ENCODE measurements at regions not wholly inside any gene's neighbourhood (a gene's known extent, or its start where the extent isn't known, plus 50 kb on each side); places are given as distances from the start of the nearest gene placed in this dataset.

- no peak overlapping the region for H3K4me3 ChIP-seq (ENCODE audit: low read depth, low read length)
- DNase-seq (ENCODE audit: low read depth) = no peak
Measured at GRCh38 chr11:70486731-70487130, 88.4 kb downstream of the CTTN start.

GRCh38 chr11:70487160-70487559, 88.8 kb downstream of the CTTN start:
- no peak for DNase-seq (ENCODE audit: low read depth)
- H3K4me3 ChIP-seq (ENCODE audit: low read depth, low read length) = no peak overlapping the region

GRCh38 chr11:70487756-70488155, 89.4 kb downstream of the CTTN start:
- no peak overlapping the region for H3K4me3 ChIP-seq (ENCODE audit: low read depth, low read length)
- DNase-seq (ENCODE audit: low read depth) = no peak

- H3K4me3 ChIP-seq (ENCODE audit: low read depth, low read length) = no peak overlapping the region
- no peak for DNase-seq (ENCODE audit: low read depth)
Measured at GRCh38 chr11:70488171-70488703, 89.9 kb downstream of the CTTN start.

- no peak for DNase-seq (ENCODE audit: low read depth)
- H3K4me3 ChIP-seq (ENCODE audit: low read depth, low read length) = no peak overlapping the region
Measured at GRCh38 chr11:70489276-70489675, 90.9 kb downstream of the CTTN start.

GRCh38 chr11:70490208-70490607, 91.9 kb downstream of the CTTN start:
- no peak for DNase-seq (ENCODE audit: low read depth)

GRCh38 chr11:70490723-70491558, 92.6 kb downstream of the CTTN start:
- no peak for DNase-seq (ENCODE audit: low read depth)
- H3K4me3 ChIP-seq (ENCODE audit: low read depth, low read length) = no peak overlapping the region

More at GRCh38 chr11:70490208-70490607, 91.9 kb downstream of the CTTN start:
- H3K4me3 ChIP-seq (ENCODE audit: low read depth, low read length) = no peak overlapping the region

GRCh38 chr11:70491696-70492472, 93.6 kb downstream of the CTTN start:
- DNase-seq (ENCODE audit: low read depth) = no peak
- no peak overlapping the region for H3K4me3 ChIP-seq (ENCODE audit: low read depth, low read length)

GRCh38 chr11:70493089-70493474, 94.8 kb downstream of the CTTN start:
- H3K4me3 ChIP-seq (ENCODE audit: low read depth, low read length) = no peak overlapping the region
- DNase-seq (ENCODE audit: low read depth) = no peak

- no peak overlapping the region for H3K4me3 ChIP-seq (ENCODE audit: low read depth, low read length)
Measured at GRCh38 chr11:70493891-70494290, 95.6 kb downstream of the CTTN start.

GRCh38 chr11:70494559-70495350, 96.4 kb downstream of the CTTN start:
- DNase-seq (ENCODE audit: low read depth) = no peak
- no peak overlapping the region for H3K4me3 ChIP-seq (ENCODE audit: low read depth, low read length)

More at GRCh38 chr11:70493891-70494290, 95.6 kb downstream of the CTTN start:
- no peak for DNase-seq (ENCODE audit: low read depth)

GRCh38 chr11:70495351-70496310, 97.3 kb downstream of the CTTN start:
- no peak overlapping the region for H3K4me3 ChIP-seq (ENCODE audit: low read depth, low read length)
- DNase-seq (ENCODE audit: low read depth) = no peak

GRCh38 chr11:70496591-70497535, 98.5 kb downstream of the CTTN start:
- no peak for DNase-seq (ENCODE audit: low read depth)
- no peak overlapping the region for H3K4me3 ChIP-seq (ENCODE audit: low read depth, low read length)

- H3K4me3 ChIP-seq (ENCODE audit: low read depth, low read length) = no peak overlapping the region
- DNase-seq (ENCODE audit: low read depth) = no peak
Measured at GRCh38 chr11:70497536-70498075, 99.3 kb downstream of the CTTN start.

- no peak for DNase-seq (ENCODE audit: low read depth)
- H3K4me3 ChIP-seq (ENCODE audit: low read depth, low read length) = no peak overlapping the region
Measured at GRCh38 chr11:70498171-70498571, 99.8 kb downstream of the CTTN start.

- DNase-seq (ENCODE audit: low read depth) = no peak
- H3K4me3 ChIP-seq (ENCODE audit: low read depth, low read length) = no peak overlapping the region
Measured at GRCh38 chr11:70498976-70499801, 100.9 kb downstream of the CTTN start.
